ENCODE measurements at regions not wholly inside any gene's neighbourhood (a gene's known extent, or its start where the extent isn't known, plus 50 kb on each side); places are given as distances from the start of the nearest gene placed in this dataset.

DNA sequence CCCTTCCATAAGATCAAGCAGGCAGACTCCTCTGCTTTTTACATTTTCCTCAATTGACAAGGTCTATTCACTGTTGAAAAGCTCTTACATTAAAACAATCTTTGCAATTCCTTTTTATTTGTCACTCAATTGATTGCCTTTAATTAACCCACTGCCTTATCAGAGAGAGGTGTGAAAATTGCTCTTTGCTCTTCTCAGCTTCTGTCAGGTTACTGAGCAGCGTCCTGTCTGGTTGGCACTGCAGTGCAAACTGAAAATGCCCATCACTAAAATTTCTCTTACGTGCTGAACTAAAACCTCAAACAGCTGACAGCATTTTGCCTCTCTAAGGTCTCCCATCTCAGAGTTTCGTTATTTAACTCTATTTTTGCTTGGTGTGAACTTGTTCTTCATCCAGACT lies 504.1 kb upstream of the ATXN7L3B start:
- Histone ChIP-seq H3K27me3 (replicated peaks in 1 of 4; ENCODE audit: control insufficient read depth in 3 of 4, extremely low read depth in 1 of 4, insufficient read depth in 3 of 4, low read length in 3 of 4) (no peaks in the 10 kb centered on the region), H4K20me1 (replicated peaks in 1 of 2; ENCODE audit: control insufficient read depth in 1 of 2, insufficient read depth in 2 of 2, low read length in 2 of 2) (no peaks in the 10 kb centered on the region), H2AFZ (ENCODE audit: low read length) (no peak overlapping the region), H3K4me2 (ENCODE audit: insufficient read depth in 1 of 2, low read depth in 2 of 2, low read length in 2 of 2) (no peak overlapping the region), H3K18ac (ENCODE audit: extremely low read depth, low read length) (no peak overlapping the region), H3K9me3 (ENCODE audit: insufficient read depth in 2 of 2, low read depth in 1 of 2, low read length in 1 of 2) (no peaks in the 10 kb centered on the region), H3K23me2 (ENCODE audit: low read depth, low read length) (no peaks in the 10 kb centered on the region), H2BK12ac (ENCODE audit: low read depth, low read length) (no peak overlapping the region), H3K4me1 (replicated peaks in 1 of 4; ENCODE audit: control insufficient read depth in 3 of 4, insufficient read depth in 4 of 4, low read length in 3 of 4) (no peaks in the 10 kb centered on the region), H3K79me2 (ENCODE audit: control insufficient read depth in 1 of 2, insufficient read depth in 2 of 2, low read length in 2 of 2) (no peaks in the 10 kb centered on the region), H3K36me3 (ENCODE audit: control insufficient read depth in 2 of 4, insufficient read depth in 4 of 4, low read length in 3 of 4) (no peaks in the 10 kb centered on the region), H4K8ac (ENCODE audit: extremely low read depth, insufficient read depth, low read length) (no peak overlapping the region), H3K4ac (replicated peaks; ENCODE audit: insufficient read length, low read depth, low read length) (no peak overlapping the region), H3K56ac (replicated peaks; ENCODE audit: insufficient read length, low read depth, low read length) (no peak overlapping the region), H3K4me3 (ENCODE audit: extremely low read depth in 1 of 4, insufficient read depth in 2 of 4, low read depth in 3 of 4, low read length in 4 of 4) (no peak overlapping the region), H4K5ac (ENCODE audit: insufficient read length, low read depth, low read length) (no peak overlapping the region), H3K14ac (ENCODE audit: insufficient read length) (no peak overlapping the region), H2BK20ac (ENCODE audit: low read length) (no peak overlapping the region), H2AK5ac (ENCODE audit: low read depth, low read length) (no peak overlapping the region), H2BK120ac (replicated peaks; ENCODE audit: low read depth, low read length) (no peak overlapping the region), H3K23ac (ENCODE audit: insufficient read length) (no peak overlapping the region), H2BK5ac (ENCODE audit: low read depth, low read length) (no peak overlapping the region), H3K27ac (ENCODE audit: low read depth, low read length) (no peak overlapping the region), H2BK15ac (ENCODE audit: low read length) (no peak overlapping the region), H3K79me1 (ENCODE audit: low read depth, low read length) (no peaks in the 10 kb centered on the region), H3K9ac (replicated peaks in 1 of 4; ENCODE audit: extremely low read depth in 1 of 4, low read depth in 3 of 4, low read length in 3 of 4) (no peak overlapping the region), H4K91ac (replicated peaks; ENCODE audit: insufficient read length, low read length) (no peak overlapping the region)
- TF ChIP-seq SIRT6 (IDR thresholded peaks at IDR 0.05; ENCODE audit: low read length) (no peak), JUND (IDR thresholded peaks at IDR 0.05; ENCODE audit: low read length) (no peak), CBX5 (IDR thresholded peaks at IDR 0.05; ENCODE audit: low read depth, low read length) (no peak), BRCA1 (IDR thresholded peaks at IDR 0.05; ENCODE audit: low read depth, low read length) (no peak), NANOG (IDR thresholded peaks at IDR 0.05; ENCODE audit: insufficient read depth, low read depth, low read length, poor library complexity, severe bottlenecking) (no peak), TEAD4 (IDR thresholded peaks at IDR 0.05; ENCODE audit: low read depth, low read length) (no peak), SRF (IDR thresholded peaks at IDR 0.05; ENCODE audit: low read depth, low read length) (no peak), SP1 (IDR thresholded peaks at IDR 0.05; ENCODE audit: low read depth, low read length) (no peak)
- TF ChIP-seq, protein P1, sequence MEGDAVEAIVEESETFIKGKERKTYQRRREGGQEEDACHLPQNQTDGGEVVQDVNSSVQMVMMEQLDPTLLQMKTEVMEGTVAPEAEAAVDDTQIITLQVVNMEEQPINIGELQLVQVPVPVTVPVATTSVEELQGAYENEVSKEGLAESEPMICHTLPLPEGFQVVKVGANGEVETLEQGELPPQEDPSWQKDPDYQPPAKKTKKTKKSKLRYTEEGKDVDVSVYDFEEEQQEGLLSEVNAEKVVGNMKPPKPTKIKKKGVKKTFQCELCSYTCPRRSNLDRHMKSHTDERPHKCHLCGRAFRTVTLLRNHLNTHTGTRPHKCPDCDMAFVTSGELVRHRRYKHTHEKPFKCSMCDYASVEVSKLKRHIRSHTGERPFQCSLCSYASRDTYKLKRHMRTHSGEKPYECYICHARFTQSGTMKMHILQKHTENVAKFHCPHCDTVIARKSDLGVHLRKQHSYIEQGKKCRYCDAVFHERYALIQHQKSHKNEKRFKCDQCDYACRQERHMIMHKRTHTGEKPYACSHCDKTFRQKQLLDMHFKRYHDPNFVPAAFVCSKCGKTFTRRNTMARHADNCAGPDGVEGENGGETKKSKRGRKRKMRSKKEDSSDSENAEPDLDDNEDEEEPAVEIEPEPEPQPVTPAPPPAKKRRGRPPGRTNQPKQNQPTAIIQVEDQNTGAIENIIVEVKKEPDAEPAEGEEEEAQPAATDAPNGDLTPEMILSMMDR (IDR thresholded peaks at IDR 0.05; ENCODE audit: control extremely low read depth in 1 of 3, insufficient read depth in 1 of 3, low read depth in 1 of 3, low read length in 3 of 3), result no peak
- ChIA-PET CTCF (ENCODE audit: partially characterized antibody) (interaction anchor here (1.0 kb wide), 1 partner anchor 11 kb away, joined by 4 read pairs; no protein-coding TSS in a partner anchor), POLR2A (ENCODE audit: partially characterized antibody) (no interaction called here)
- DNase-seq (ENCODE audit: low read depth in 1 of 2, low spot score in 2 of 2) (no peak), FAIRE-seq (no peak)
- WGBS, 2 experiments (ENCODE audit: extremely low coverage in 1 of 2, insufficient coverage in 1 of 2, insufficient read length in 1 of 2, insufficient replicate concordance in 2 of 2, low coverage in 1 of 2, low lambda C conversion rate in 2 of 2, missing lambda C conversion rate in 1 of 2), result 86% methylated on average over 3 of the region's 3 CpGs; no CpG with 5 or more reads in 1 of the 2 experiments

Measured in H1 (cell line).